GM21515 (cell line): ENCODE measurements at regions not wholly inside any gene's neighbourhood (a gene's known extent, or its start where the extent isn't known, plus 50 kb on each side); places are given as distances from the start of the nearest gene placed in this dataset.

Experiments
- ATAC-seq: cut with Tn5 transposase; IDR thresholded peaks from one replicate; pipeline ENCODE4 v1.9.1; 2021; ENCODE audit not compliant: unreplicated experiment

- no peak for ATAC-seq
Observed at GRCh38 chr20:4601630-4602296, 84.5 kb upstream of the PRNP start.

GRCh38 chr20:4600308-4601014 is 85.8 kb upstream of the PRNP start:
- ATAC-seq: no peak

- no peak for ATAC-seq
Observed at GRCh38 chr20:4597215-4597614, 89.0 kb upstream of the PRNP start.

DNA sequence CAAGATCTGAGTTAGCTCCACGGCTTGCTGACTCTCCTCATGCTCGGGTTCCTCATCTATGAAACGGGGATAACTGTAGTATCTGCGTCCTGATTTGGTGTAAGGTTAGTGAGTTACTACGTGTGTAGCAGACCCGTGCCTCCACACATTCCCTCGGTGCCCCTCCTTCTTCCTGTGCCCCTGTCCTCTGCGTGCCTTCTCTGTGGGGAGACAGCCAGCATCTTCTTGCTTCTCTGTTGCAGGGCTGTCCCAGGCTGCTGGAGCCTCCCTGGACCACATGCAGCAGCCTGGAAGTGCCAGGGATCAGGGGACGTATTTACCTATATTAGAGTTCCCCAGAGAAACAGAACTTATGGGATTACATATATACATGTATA is 93.1 kb upstream of the PRNP start:
- ATAC-seq: no peak

DNA sequence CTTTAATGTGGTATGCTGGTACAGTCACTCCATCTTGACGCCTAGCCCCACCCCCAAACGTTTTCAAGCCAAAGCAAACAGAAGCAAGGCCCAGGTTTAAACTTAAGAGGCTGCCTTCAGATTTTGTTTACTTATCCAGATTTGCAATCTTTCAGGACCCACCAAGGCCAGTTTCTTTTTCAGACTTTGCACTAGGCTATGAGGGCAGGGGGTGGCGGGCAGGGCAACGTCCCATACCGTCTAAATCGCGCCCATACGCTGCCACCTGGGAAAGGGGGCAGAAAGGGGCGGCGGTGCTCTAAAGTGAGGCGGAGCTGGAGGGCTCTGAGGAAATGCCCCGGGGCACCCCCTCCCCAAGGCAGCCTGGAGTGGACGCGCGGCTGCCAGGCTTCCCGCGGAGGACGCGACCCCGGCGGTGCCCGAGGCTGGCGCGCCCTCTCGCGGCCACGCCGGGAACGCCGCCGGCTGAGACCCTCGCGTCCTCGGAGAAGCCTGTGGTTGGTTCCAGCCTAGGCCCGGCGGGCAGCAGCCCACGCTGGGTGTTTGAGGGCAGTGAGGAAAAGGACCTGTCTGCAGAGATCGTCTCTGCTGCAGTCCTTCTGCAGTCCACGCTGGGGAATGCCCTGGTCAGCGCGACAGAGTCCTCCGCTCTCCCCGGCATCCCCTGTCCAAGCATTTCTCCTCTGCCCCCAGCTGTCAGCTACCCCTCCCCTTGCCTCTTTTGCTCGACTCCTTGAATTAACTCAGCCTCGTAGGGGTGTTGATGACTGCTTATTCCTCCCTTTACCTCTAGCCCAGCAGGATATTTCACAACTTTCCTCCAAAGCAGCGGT is 93.7 kb upstream of the PRNP start:
- ATAC-seq: no peak

DNA sequence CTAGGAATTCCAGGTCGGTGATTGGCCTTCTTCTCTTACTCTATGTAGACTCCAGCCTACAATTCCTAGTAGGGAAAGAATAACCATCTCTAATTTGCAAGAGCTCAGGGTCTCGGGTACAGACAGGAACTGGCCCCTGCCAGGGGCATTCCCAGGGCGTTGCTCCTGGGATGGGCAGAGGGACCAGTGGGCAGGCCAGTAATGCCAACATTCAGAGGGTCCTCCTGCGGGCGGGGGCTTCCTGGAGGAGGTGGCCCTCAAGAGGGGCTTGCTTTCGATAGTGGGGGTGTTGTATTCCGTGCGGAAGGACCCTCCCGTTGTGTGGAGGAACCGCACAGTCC is 94.3 kb upstream of the PRNP start:
- no peak for ATAC-seq

DNA sequence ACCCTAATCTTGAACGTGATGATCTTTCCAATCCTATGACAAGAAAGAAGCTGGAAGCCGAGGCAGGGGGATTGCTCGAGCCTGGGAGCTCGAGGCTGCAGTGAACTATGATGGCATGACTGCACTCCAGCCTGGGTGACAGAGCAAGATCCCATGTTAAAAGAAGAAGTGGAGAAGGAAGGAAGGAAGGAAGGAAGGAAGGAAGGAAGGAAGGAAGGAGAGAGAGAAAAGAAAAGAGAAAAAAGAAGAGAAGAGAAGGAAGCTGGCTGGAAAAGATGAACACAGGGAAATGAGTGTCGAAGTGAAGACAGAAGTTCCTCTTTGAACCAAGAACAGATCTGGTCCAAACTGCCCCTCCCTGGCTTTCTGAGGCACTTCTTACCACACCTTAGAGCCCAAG is 100.5 kb upstream of the PRNP start:
- ATAC-seq: no peak

DNA sequence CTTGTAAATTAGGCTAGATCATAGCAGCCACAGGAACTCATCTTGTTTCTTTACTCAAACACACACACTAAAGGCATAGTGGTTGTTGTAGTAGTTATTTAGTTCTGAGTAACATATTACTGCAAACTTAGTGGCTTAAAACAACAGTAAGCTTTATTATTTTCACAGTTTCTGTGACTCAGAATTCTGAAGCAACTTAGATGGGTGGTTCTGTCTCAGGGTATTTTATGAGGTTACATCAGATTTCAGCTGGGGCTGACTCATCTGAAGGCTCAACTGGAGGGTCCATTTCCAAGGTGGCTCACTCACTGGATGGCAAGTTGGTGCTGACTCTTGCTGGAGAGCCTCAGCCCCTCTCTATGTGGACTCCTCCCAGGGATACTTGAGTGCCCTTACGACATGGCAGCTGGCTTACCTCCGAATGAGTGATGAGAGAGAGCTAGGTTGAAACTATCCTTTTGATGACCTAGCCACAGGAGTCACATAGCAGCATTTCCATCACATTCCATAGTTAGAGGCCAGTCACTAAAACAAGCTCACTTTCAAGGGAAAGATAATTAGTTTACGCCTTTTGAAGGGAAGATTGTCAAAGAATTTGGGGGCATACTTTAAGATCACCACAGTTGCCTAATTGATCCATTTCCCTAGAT is 101.0 kb upstream of the PRNP start:
- no peak for ATAC-seq

DNA sequence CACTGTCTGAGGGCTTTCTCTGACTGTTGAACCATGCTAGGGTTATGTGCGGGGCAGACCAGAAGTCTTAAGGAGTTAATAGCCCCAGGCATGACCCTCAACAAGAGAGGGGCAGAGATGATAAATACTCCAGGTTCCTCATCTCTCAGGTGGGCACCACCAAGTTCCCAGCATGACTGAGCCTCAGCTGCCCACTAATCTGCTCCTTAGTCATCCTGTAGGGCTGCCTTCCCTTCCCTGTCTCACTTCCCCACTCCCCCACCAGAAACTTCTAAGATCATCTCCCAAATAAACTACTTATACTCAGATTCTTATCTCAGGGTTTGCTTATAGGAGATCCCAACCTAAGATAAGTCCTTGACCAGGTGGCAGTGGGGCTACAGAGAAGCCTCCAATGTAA is 101.7 kb upstream of the PRNP start:
- no peak for ATAC-seq

GRCh38 chr20:4581838-4582237 is 104.4 kb upstream of the PRNP start:
- ATAC-seq: no peak

- no peak for ATAC-seq
Observed at GRCh38 chr20:4578375-4578774, 107.9 kb upstream of the PRNP start.

DNA sequence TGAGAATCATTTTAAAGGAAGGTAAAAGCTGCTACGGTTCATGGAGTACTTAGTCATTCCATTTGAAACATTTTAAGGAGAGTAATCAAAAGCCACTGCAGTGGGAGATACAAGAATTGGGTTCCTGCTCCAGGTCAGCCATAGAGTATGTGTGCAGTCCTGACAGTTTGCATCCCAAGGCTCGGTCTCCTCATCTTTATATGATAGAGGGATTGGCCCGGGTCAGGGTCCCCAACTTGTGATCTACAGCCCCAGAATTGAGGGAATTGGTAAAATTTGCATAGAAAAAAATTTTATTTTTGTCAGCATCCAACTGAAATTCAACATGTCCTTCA is 111.9 kb upstream of the PRNP start:
- ATAC-seq: no peak

GRCh38 chr20:4573564-4574355 is 112.5 kb upstream of the PRNP start:
- ATAC-seq: no peak

DNA sequence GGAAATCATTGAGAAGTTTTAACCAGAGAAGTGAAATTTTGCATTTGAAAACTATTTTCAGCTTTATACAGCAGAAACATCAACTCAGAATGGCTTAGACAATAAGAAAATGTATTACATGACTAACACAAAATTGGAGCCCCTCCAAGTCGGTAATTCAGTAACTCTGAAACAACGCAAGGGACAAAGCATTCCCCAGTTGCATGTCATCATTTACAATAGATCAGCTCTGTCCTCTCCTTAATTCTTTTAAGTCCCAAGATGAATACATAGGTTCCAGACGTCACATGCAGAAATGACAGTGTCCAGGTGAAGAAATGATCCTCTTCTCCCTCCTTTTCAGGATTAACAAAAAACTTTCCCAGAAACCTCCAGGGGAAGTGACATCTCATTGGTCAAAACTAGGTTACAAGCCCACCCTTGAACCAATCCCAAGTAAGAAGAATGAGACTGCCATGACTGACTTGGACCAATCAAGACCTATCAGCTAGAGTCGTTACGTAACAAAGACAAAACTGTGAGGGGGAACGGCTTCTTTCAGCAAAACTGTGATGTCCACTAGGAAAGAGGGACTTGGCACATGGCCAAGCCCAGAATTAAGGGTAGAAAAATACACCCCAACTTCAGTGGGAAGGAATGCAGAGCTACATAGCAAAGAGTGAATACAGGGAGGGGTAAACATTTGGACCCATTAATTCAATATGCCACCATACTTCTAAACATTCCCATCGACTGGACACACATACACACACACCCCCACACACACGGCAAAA is 114.3 kb upstream of the PRNP start:
- no peak for ATAC-seq

DNA sequence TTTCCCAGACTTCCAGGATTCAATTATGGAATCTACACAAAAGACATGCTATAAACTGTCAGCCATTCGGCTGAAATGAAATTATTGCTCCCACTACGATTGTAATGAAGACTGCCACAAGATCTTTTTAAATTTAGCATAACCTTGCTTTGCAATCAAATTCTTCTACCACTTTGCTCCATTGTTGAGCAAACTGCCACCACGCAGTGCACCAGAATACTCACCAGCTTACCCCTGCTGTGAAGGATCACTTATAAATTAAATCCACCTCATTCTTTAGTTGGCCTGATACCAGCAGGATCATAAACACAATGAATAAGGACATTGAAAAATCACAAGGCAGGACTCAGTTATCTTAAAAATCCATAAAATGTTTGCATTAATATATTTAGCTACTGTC is 116.4 kb upstream of the PRNP start:
- no peak for ATAC-seq

DNA sequence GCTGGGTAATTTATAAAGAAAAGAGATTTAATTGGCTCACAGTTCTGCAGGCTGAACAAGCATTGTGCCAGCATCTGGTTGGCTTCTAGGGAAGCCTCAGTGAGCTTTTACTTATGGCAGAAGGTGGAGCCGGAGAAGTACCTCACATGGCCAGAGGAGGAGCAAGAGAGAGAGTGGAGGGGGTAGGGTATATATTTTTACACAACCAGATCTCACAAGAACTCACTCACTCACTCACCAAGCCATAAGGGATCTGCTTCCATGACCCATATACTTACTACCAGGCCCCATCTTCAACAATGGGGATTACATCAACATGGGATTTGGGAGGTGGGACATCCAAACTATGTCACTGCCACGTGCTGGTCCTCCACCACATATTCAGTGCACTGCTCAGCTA is 117.2 kb upstream of the PRNP start:
- ATAC-seq: no peak

- no peak for ATAC-seq
Observed at GRCh38 chr20:4568361-4568959, 117.8 kb upstream of the PRNP start.

DNA sequence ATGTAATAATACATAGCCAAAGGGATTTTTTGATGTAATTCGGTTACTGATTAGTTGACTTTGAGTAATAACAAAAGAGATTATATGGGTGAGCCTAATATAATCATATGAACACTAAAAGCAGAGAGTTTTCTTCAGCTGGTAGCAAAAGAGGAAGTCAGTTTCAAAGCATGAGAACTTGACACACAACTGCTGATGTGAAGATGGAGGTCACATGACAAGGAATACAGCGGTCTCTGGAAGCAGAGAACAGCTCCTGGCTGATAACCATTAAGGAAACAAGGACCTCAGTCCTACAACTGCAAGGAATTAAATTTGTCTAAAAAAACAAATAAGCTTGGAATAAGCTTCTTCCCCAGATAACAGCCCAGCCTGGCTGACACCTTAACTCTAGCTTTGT is 119.1 kb upstream of the PRNP start:
- no peak for ATAC-seq

GRCh38 chr20:4563534-4563933 is 122.7 kb upstream of the PRNP start:
- ATAC-seq: no peak

GRCh38 chr20:4563031-4563430 is 123.2 kb upstream of the PRNP start:
- no peak for ATAC-seq
